T-helper 2 cell treated with Interferon-gamma antibody and Interleukin-4, amounts not matched to agents 100 ng/mL and 5 ng/mL, for 36 hours (primary cell): ENCODE measurements at regions not wholly inside any gene's neighbourhood (a gene's known extent, or its start where the extent isn't known, plus 50 kb on each side); places are given as distances from the start of the nearest gene placed in this dataset.

Source experiments
- intact Hi-C: fragments of 100-400 bp; cut with micrococcal nuclease; formaldehyde crosslinking; loops from one replicate; pipeline ENCODE4 v1.15.1; 2023

DNA sequence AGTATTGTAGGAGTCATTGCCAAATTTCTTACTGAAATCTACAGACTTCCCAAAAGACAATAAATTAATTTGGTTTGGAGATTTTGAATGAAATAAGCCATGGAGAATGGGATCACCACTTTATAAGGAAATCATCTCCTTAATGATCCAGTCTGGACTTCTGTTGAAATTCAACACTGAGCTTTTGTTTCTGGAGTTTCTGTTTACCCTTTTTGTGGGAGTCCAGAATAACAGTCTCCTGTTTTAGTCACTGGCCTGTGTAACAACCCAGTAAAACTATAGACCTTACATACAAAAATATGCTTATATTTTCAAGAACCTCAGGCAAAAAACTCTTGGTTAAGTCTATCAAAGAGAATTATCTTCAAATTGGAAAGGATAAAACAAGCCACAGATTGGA is 321.7 kb upstream of the PLET1 start:
- intact Hi-C loops, result loop anchor here (10.0 kb wide), 1 partner anchor 298 kb away; no protein-coding TSS in a partner anchor

DNA sequence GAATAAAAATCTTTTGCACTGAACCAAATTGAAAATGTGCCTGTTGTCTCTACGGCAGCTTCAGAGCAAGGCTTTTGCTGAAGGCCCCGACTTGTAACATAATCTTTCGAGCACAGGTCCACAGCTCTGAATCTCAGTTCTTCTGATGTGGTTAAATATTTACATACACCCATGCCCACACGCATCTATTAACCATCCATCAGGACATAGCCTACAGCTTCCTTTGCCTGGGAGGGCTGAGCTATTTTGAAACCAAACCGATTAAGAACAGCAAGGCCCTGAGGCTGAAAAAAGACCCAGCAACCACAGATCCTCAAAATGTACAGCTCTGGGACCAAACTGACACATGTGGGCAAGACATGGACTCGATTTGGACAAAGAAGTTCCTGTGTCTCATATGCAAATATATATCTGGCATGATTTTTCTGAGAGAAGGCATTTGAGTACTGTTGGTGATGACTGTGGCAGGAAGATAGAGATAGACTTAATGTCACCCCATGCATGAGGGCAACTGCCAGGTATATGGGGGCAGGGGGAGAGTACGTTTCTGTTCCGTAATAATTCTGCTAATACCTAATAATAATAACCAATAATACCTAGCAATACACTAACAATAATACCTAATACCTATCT is 322.7 kb upstream of the PLET1 start:
- intact Hi-C loops, result loop anchor here (10.0 kb wide), 1 partner anchor 299 kb away; no protein-coding TSS in a partner anchor

DNA sequence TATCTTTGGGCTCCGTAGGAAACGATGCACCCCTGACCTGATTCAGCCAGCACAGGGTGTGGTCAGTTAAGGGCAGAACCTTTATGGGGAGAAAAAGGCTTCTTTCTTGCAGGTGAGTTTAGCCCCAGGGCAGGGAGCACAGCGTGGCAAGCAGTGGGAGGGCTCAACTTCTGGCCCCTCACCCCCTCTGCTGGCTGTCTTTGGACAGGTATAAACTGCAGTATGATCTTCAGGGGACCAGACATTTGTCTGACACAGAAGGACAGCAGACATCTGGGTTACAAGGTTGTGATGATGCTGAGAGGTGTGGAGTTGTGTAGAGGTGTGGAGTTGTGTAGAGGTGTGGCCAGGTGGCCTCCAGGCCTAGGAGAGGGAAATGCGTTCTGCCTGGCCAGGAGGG is 324.0 kb upstream of the PLET1 start:
- intact Hi-C loops, result loop anchor here (10.0 kb wide), 1 partner anchor 300 kb away; no protein-coding TSS in a partner anchor

DNA sequence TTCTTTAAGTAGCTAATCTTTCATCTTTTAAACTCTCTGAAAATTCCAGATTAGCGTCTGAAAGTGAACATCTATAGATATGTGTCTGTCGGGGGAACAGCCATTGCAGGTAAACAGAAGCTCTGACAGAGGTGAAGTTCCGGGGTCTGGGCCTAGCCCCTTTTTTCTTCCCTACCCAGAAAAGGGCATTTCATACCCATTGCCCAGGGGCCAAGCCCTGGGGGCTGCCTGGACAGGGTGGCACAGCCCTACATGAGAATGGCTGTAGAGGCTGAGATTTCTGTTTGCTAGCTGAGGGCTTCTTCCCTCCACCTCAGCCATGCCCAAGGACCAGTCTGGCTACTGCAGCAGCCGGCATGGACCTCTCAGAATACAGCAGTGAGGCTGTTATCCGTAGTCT is 327.0 kb upstream of the PLET1 start:
- intact Hi-C loops, result loop anchor here (1.0 to 10.0 kb wide), 3 partner anchors 208 to 702 kb away; no protein-coding TSS in a partner anchor

DNA sequence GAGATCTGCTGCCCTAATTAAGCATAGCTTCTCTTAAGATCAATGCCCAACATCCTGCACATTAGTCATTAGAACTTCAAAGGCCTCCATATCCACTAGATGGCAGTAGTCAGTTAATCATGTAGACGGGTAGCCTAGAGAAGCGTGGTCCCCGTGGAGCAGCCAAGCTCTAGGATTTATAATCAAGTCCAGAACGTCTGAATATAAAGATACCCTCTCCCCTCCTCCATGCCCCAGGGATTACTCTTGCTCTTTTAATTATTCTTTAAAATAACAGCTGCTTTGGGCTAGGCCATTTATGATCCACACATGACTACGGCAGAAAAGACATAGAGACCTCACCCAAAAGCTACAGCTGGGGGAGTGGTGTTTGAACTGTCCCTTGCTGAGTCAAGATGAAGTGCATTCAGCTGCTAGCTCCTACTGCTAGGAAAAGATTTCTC is 327.6 kb upstream of the PLET1 start:
- intact Hi-C loops, result loop anchor here (1.0 to 10.0 kb wide), 3 partner anchors 207 to 701 kb away; no protein-coding TSS in a partner anchor

GRCh38 chr11:112589155-112589554 is 328.5 kb upstream of the PLET1 start:
- intact Hi-C loops, result loop anchor here (10.0 kb wide), 1 partner anchor 304 kb away; no protein-coding TSS in a partner anchor

DNA sequence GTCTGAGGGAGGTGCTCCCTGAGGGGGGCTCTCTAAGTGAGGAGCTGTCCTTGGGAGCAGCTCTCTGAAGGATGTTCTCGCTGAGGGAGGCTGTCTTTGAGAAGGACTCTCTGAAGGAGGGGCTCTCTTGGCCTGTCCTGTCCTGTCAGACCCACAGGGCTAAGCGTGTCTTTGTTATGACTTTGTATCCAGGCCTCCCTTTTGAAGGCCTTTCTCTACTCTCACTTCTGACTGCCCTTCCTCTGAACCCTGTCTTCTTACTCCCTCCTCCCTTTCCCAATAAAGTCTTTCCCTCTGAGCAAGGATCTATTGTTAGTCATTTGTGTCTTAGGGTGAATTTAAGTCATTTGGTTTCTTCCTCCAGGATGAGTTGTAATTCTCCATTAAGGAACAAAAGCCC is 330.1 kb upstream of the PLET1 start:
- intact Hi-C loops, result no loop called here

- intact Hi-C loops, result no loop called here
Measured at GRCh38 chr11:112593440-112593839, 332.8 kb upstream of the PLET1 start.

GRCh38 chr11:112596324-112596723 is 335.7 kb upstream of the PLET1 start:
- intact Hi-C loops, result no loop called here

GRCh38 chr11:112597286-112597790 is 336.7 kb upstream of the PLET1 start:
- intact Hi-C loops, result no loop called here

DNA sequence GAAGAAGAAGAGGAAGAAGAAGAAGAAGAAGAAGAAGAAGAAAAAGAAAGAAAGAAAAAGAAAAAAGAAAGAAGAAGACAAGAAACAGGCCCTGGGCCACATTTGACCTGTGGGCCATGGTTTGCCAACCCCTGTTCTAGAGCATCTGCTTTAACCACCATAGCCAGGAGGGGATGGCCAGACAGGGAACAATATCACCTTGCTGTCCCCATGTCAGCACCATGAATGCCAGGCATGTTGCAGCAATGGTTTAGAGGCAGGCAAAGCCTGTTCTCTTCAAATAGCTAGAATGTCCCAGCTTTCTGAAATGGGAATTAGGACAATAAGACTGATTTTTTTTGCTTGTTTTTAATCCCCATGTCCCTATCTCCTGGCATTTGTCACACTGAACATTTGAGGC is 338.6 kb upstream of the PLET1 start:
- intact Hi-C loops, result no loop called here

GRCh38 chr11:112599856-112600533 is 339.3 kb upstream of the PLET1 start:
- intact Hi-C loops, result no loop called here

DNA sequence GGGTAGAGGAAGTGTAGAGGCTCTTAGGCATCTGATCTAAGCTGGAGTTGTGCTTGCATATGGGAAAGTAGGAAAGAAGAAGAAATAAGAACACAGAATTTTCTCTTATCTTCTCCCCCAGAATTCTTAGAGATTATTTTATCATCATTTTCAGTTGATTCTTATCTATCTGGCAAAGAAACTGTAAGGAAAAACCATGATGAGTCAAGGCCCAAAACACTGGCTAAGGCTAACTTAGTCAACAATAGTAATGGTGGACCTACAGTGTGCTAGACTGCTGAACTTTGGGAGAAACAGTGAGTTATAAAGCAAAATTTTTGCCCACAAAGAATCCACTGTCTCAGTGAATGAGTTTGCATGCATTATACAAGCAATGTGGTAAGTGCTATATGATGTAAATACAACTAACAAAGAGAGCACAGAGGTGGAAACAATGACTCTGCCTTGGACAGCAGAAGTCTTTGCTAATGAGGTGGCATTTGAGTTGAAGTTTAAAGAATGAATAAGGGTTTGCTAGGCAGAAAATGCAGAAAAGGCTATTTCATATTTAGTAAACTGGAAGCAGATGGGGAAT is 344.5 kb upstream of the PLET1 start:
- intact Hi-C loops, result no loop called here

- intact Hi-C loops, result no loop called here
Measured at GRCh38 chr11:112606656-112607055, 346.0 kb upstream of the PLET1 start.

DNA sequence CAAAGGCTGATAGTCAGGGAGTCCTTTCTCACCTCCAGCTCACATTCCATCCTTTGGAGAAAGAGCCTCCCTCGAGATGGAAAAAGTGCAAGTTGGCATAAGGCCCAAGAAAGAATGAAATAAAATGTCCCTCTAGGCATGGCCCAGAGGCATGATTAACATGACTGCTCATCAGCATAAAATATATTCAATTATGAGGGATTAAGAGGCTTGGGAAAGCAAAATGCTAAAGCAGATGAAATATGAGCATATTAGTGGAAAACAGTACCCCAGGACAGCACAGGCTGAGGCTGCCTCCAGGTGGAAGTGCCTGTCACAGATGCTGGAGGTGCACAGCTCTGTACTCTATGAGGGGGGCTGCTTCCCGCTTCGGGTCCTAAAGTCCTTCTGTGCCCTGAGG is 347.8 kb upstream of the PLET1 start:
- intact Hi-C loops, result no loop called here

- intact Hi-C loops, result no loop called here
Measured at GRCh38 chr11:112610494-112610893, 349.8 kb upstream of the PLET1 start.

GRCh38 chr11:112610996-112611750 is 350.0 kb upstream of the NCAM1 start:
- intact Hi-C loops, result no loop called here

- intact Hi-C loops, result no loop called here
Measured at GRCh38 chr11:112611771-112612170, 349.4 kb upstream of the NCAM1 start.

DNA sequence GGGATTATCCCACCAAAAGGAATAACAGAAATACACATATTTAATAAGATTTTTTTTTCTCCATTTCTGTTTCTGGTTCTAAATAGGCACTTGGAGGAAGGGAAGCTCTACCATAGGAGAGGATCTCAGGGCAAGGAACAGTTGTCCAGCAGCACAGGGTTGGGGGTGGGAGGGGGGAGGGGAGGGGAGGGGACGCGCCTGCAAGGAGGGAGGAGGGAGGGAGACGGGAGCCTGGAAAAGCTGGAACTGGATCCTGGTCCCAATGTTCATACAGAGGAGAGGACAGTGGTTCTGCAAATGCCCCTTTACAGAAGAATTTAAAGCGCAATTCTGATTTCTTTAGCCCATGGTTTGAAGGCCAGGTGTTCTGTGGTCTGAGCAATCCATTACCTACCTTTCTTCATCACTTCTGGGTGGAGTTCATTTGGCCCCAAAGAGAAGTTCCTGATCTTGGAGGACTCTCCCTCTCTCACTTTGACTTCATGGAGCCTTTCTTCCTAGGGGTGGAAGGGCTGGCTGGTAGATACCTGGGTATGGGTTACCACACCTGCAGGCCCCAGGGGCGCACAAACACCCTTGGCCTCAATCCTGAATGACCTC is 348.9 kb upstream of the NCAM1 start:
- intact Hi-C loops, result no loop called here

DNA sequence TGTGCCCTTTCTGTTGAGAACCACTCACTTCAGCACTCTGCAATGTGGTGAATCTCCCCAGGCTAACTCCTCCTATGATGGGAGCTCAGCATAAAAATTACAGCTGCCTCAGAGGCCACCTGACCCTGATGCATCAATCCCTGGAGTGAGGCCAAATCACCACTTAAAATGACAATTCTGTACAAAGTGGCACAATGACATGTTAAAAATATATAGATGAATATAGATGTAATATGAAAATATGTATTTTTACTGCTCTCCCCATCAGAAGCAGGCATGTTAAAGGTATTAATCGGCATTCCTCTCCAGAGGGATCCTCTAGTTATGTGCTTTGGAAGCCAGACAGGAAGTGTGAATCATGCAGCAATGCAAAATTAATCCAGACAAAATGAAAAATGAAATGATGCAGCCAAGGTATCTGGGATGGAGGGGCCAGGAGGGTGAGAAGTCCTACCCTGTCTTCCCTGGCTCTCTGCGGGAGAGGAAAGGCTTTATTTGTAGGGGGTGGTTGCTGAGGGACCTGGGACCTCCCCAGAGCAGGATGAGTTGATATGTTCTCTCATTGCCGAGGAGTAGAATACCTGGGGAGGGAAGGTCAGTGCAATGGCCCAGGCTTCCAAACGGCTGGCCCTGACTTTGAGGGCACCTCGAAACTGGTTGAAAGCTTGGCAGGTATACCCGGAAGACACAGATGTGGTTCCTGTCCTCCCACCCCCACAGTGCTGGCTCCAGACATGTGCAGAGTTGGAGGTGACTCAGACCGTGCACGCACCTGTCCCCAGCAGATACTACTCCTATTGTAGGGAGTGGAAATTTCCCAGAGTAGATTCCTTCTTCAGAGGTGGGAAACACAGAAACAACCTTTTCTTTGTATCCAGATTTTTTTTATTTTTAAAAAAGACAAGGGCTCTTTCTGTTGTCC is 347.9 kb upstream of the NCAM1 start:
- intact Hi-C loops, result no loop called here
